HL-60 (cell line): ENCODE measurements at regions not wholly inside any gene's neighbourhood (a gene's known extent, or its start where the extent isn't known, plus 50 kb on each side); places are given as distances from the start of the nearest gene placed in this dataset.

Experiments
- DNase-seq, 2 experiments: peaks; one replicate each; pipeline ENCODE4 v3.0.0-alpha.2; 2010 to 2020; ENCODE audit warnings: low read depth in 1 of 2, low spot score in 1 of 2
- H3K27ac ChIP-seq: fragments of 250-450 bp; sonication (Bioruptor Pico); replicated peaks from 2 replicates; pipeline ENCODE4 v1.5.1; 2020; ENCODE audit warnings: mild to moderate bottlenecking, moderate library complexity
- H3K27me3 ChIP-seq: fragments of 250-450 bp; sonication (Bioruptor Pico); 2 replicates; pipeline ENCODE4 v1.5.1; 2021; ENCODE audit warnings: mild to moderate bottlenecking, moderate library complexity; ENCODE audit not compliant: insufficient read depth, poor library complexity, severe bottlenecking
- H3K4me3 ChIP-seq: replicated peaks from 2 replicates; pipeline ENCODE4 v1.5.1; 2011; ENCODE audit warnings: mild to moderate bottlenecking, control low read depth, low read length; ENCODE audit not compliant: insufficient read depth
- CTCF ChIP-seq: IDR thresholded peaks from one replicate; pipeline ENCODE4 v1.5.1; 2011; ENCODE audit warnings: low read length, control low read depth, inconsistent platforms; ENCODE audit not compliant: insufficient read depth
- GABPA ChIP-seq: IDR thresholded peaks from 2 replicates; pipeline ENCODE4 v1.6.1; 2012; ENCODE audit warnings: low read depth
- POLR2AphosphoS5 ChIP-seq: IDR thresholded peaks from 2 replicates; pipeline ENCODE4 v1.6.1; 2012; ENCODE audit warnings: low read depth
- REST ChIP-seq: IDR thresholded peaks from 2 replicates; pipeline ENCODE4 v1.6.1; 2012; ENCODE audit warnings: low read depth; ENCODE audit not compliant: insufficient replicate concordance
- SPI1 ChIP-seq: IDR thresholded peaks from 2 replicates; pipeline ENCODE4 v1.6.1; 2012; ENCODE audit warnings: low read depth, mild to moderate bottlenecking, borderline replicate concordance

GRCh38 chr1:82446955-82447354, 646.2 kb downstream of the ADGRL2 start:
- H3K27ac ChIP-seq: no peak overlapping the region
- DNase-seq: no peak
- no peaks in the 10 kb centered on the region for H3K27me3 ChIP-seq
- TF ChIP-seq POLR2AphosphoS5 (no peak), CTCF (no peak), SPI1 (no peak), GABPA (no peak), REST (no peak)
- H3K4me3 ChIP-seq: no peak overlapping the region

GRCh38 chr1:82446236-82446635, 645.5 kb downstream of the ADGRL2 start:
- Histone ChIP-seq H3K4me3 (no peak overlapping the region), H3K27me3 (no peaks in the 10 kb centered on the region), H3K27ac (no peak overlapping the region)
- no peak for DNase-seq
- no peak for TF ChIP-seq REST
- no peak for TF ChIP-seq GABPA
- TF ChIP-seq CTCF: no peak
- no peak for TF ChIP-seq SPI1
- TF ChIP-seq POLR2AphosphoS5: no peak

GRCh38 chr1:82445827-82446226, 645.1 kb downstream of the ADGRL2 start:
- H3K4me3 ChIP-seq: no peak overlapping the region
- no peaks in the 10 kb centered on the region for H3K27me3 ChIP-seq
- no peak overlapping the region for H3K27ac ChIP-seq
- TF ChIP-seq CTCF (no peak), SPI1 (no peak), REST (no peak), POLR2AphosphoS5 (no peak), GABPA (no peak)
- DNase-seq: no peak
